ENCODE measurements at regions not wholly inside any gene's neighbourhood (a gene's known extent, or its start where the extent isn't known, plus 50 kb on each side); places are given as distances from the start of the nearest gene placed in this dataset.

DNA sequence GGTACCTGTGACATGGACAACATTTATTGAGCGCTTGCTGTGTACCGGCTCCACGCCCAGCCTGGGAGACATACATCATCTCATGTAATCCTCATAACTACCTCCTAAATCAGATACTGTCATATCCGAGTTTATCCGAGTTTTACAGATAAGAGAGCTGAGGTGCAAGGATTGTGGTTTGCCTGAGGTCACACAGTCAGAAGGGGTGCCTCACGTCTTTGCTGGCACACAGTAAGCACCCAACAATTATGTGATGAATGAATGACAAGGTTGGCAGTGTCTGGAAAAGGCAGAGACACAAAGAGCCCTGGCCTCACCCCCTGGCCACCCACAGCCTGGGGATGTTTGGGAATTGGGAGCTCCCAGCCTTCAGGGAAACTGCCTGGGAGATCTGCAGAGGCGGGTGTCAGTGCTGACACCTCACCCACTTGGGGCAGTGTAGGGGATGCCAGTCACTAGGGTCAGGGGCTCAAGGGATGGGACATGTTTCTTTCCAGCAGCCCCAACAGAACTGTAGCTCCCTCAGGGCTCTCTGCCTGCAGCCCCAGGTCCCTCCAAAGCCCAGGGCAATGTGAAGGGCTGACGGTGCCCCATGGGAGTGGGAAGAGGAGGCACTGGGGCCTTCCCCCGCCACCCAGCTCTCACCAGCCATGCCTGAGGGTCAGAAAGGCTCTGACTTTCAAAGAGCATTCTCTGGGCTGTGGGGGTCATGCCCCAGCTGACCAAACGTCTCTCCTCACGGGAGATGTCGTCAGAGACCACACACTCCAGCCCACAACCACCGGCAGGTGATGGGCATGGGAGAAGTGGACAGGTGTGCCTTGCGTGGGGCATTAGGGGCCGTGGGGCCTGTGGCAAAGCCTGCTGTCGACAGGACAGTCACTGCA lies 157.5 kb downstream of the ZFP36L2 start:
- TF ChIP-seq, protein P1, sequence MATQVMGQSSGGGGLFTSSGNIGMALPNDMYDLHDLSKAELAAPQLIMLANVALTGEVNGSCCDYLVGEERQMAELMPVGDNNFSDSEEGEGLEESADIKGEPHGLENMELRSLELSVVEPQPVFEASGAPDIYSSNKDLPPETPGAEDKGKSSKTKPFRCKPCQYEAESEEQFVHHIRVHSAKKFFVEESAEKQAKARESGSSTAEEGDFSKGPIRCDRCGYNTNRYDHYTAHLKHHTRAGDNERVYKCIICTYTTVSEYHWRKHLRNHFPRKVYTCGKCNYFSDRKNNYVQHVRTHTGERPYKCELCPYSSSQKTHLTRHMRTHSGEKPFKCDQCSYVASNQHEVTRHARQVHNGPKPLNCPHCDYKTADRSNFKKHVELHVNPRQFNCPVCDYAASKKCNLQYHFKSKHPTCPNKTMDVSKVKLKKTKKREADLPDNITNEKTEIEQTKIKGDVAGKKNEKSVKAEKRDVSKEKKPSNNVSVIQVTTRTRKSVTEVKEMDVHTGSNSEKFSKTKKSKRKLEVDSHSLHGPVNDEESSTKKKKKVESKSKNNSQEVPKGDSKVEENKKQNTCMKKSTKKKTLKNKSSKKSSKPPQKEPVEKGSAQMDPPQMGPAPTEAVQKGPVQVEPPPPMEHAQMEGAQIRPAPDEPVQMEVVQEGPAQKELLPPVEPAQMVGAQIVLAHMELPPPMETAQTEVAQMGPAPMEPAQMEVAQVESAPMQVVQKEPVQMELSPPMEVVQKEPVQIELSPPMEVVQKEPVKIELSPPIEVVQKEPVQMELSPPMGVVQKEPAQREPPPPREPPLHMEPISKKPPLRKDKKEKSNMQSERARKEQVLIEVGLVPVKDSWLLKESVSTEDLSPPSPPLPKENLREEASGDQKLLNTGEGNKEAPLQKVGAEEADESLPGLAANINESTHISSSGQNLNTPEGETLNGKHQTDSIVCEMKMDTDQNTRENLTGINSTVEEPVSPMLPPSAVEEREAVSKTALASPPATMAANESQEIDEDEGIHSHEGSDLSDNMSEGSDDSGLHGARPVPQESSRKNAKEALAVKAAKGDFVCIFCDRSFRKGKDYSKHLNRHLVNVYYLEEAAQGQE (IDR thresholded peaks at IDR 0.05; ENCODE audit: insufficient read depth in 1 of 2, low read depth in 2 of 2, low read length in 2 of 2), result no peak
- no peak for TF ChIP-seq SIN3A (IDR thresholded peaks at IDR 0.05; ENCODE audit: borderline replicate concordance, insufficient read depth, low read length)
- TF ChIP-seq TAF1 (IDR thresholded peaks at IDR 0.05; ENCODE audit: borderline replicate concordance, insufficient read depth, low read length), result no peak
- no peak for TF ChIP-seq POLR2AphosphoS5 (IDR thresholded peaks at IDR 0.05; ENCODE audit: low read depth, low read length)
- TF ChIP-seq FOXP2 (optimal IDR thresholded peaks at IDR 0.05; ENCODE audit: borderline replicate concordance, extremely low read depth, extremely low read length, insufficient read depth), result no peak

DNA sequence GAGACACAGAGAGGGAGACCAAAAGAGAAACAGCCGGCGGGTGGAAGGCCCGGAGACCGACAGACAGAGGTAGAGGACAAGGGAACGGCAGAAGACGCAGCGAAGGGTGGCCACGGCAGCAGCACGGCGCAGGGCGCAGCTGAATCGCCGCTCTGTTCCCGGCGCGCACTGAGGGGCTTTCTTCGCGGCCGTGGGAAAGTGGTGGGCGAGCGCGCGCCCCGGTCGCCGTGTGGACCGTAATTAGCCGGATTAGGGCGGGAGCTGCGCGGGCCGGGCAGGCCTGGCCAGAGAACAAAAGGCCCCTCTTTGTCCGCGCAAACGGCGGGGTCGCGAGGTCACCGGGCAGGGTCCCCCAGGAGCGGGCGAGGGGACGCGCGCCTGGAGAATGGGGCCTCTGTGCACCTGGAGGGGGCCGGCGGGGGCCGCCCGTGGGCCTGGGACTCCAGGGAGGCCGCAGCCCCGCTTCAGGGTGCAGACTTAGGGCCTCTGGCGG lies 158.3 kb downstream of the ZFP36L2 start:
- TF ChIP-seq TAF1 (IDR thresholded peaks at IDR 0.05; ENCODE audit: borderline replicate concordance, insufficient read depth, low read length) (no peak), POLR2AphosphoS5 (IDR thresholded peaks at IDR 0.05; ENCODE audit: low read depth, low read length) (no peak), FOXP2 (optimal IDR thresholded peaks at IDR 0.05; ENCODE audit: borderline replicate concordance, extremely low read depth, extremely low read length, insufficient read depth) (no peak), SIN3A (IDR thresholded peaks at IDR 0.05; ENCODE audit: borderline replicate concordance, insufficient read depth, low read length) (no peak)
- TF ChIP-seq, protein P1 (IDR thresholded peaks at IDR 0.05; ENCODE audit: insufficient read depth in 1 of 2, low read depth in 2 of 2, low read length in 2 of 2), result no peak

DNA sequence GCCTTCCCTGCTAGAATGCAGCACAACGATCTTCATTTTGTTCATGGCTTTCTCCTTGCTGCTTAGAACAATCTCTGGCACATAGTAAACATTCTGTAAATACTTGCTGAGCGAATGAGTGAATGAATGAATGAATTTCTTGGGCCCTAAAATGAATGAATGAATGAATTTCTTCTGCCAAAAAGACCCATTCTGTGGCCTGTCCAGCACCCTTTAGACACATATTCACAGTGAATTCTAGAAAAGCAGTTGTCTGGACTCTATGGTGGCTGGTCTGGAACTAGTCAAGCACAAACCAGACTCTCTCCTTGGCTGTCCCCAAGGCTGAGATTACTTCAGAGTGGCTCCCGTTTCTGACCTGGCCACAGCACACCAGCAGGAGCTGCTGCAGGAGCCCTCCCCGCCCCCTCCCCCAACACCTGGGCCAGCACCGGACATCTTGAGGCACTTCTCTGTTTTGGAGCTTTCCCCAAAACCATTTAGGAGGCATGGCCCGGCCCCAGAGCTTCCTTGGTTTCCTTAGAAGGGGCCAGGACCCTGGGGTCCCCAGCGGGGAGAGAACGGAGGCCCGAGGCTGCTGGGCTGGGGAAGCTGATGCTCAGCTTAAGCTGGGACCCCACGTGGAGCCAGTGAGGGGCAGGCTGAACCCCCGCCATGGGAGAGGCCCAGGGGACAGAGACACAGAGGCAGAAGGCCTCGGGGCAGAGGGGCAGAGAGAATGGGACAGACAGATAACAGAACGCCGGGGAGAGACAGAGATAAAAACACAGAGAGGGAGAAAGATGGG lies 159.0 kb downstream of the ZFP36L2 start:
- TF ChIP-seq, protein P1 (IDR thresholded peaks at IDR 0.05; ENCODE audit: insufficient read depth in 1 of 2, low read depth in 2 of 2, low read length in 2 of 2), result no peak
- TF ChIP-seq POLR2AphosphoS5 (IDR thresholded peaks at IDR 0.05; ENCODE audit: low read depth, low read length) (no peak), SIN3A (IDR thresholded peaks at IDR 0.05; ENCODE audit: borderline replicate concordance, insufficient read depth, low read length) (no peak), FOXP2 (optimal IDR thresholded peaks at IDR 0.05; ENCODE audit: borderline replicate concordance, extremely low read depth, extremely low read length, insufficient read depth) (no peak), TAF1 (IDR thresholded peaks at IDR 0.05; ENCODE audit: borderline replicate concordance, insufficient read depth, low read length) (no peak)

DNA sequence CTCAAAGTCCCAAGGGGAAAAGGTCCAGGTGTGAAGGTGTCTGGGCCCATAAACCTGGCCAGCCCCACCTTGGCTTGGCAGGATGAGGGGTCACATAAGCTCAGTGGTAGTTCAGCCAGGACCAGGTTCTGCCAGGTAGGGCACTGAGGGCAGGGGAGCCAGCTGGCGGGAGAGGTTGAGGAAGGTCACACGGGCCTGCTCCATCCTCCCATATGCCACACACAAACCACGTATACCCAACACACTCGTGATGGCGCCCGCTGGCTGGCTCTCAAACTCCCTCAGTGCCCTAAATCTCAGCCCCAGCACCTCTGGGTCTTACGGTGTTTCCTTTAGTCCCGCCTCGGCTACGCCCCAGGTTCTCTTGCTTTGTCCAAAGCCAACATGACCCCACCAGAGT lies 160.5 kb downstream of the ZFP36L2 start:
- TF ChIP-seq POLR2AphosphoS5 (IDR thresholded peaks at IDR 0.05; ENCODE audit: low read depth, low read length), result no peak

- TF ChIP-seq TAF1 (IDR thresholded peaks at IDR 0.05; ENCODE audit: borderline replicate concordance, insufficient read depth, low read length) (no peak), SIN3A (IDR thresholded peaks at IDR 0.05; ENCODE audit: borderline replicate concordance, insufficient read depth, low read length) (no peak), POLR2AphosphoS5 (IDR thresholded peaks at IDR 0.05; ENCODE audit: low read depth, low read length) (no peak), FOXP2 (optimal IDR thresholded peaks at IDR 0.05; ENCODE audit: borderline replicate concordance, extremely low read depth, extremely low read length, insufficient read depth) (no peak)
- TF ChIP-seq, protein P1 (IDR thresholded peaks at IDR 0.05; ENCODE audit: insufficient read depth in 1 of 2, low read depth in 2 of 2, low read length in 2 of 2), result no peak
Measured at GRCh38 chr2:43065036-43065435, 161.4 kb downstream of the ZFP36L2 start.

All from PFSK-1 (cell line).